GM21737 (cell line): ENCODE measurements at regions not wholly inside any gene's neighbourhood (a gene's known extent, or its start where the extent isn't known, plus 50 kb on each side); places are given as distances from the start of the nearest gene placed in this dataset.

Experiments used
- ATAC-seq: cut with Tn5 transposase; IDR thresholded peaks from one replicate; pipeline ENCODE4 v1.9.1; 2021; ENCODE audit warnings: mild to moderate bottlenecking, moderate library complexity; ENCODE audit not compliant: unreplicated experiment

DNA sequence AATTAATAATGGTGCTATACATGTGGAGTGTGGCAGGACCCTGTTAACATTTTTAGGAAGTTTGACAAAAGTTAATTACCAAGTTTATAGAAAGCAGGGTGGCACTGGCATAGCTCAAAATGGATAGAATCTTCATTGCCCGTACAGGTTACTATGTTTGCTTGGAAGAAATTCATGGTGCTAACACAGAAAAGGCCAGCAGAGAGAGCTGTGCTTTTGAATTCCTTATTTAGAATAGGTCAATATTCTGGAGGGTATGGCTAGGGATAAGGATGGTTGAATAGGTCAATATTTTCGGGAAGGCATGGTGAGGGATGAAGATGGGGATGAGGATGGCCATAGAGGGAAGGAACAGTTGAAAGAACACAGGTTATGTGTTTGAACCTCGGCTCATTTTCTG lies 345.1 kb downstream of the LMO4 start:
- ATAC-seq, result no peak

DNA sequence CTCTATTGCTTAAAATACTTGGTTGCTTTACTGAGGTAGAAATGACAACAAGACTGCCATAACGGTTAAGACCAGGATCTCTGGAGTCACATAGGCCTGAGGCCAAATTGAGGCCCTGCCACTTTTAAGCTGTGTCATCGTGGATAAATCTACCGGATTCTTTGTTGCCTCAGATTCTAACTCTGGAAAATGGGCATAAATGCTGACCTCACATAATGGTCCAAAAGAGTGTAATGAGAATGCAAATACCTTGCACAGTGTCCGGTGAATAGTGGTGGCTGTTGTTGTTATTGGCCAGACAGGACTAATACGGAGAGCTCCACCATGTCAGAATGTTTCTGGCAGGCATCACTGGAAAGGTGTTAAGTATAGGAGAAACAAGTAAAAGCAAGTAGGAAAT lies 346.1 kb downstream of the LMO4 start:
- ATAC-seq, result no peak

DNA sequence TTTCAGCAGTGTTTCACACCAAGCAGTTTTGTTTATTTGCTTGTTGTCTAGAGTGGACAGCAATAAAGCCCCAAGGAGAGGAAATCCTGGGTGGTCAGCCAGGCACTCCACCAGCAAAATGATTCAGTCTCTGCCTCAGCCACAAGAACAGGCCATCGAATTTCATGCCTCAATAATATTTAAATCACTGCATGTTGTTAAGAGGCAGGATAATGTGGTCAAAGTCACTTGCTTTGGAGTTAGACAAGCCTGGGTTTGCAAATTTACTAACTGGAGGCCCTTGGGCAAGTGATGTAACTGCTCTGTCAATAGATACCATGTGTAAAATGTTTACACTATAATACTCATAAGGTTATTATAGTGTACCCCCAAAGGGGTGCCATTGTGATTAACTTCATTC lies 349.6 kb downstream of the LMO4 start:
- no peak for ATAC-seq

DNA sequence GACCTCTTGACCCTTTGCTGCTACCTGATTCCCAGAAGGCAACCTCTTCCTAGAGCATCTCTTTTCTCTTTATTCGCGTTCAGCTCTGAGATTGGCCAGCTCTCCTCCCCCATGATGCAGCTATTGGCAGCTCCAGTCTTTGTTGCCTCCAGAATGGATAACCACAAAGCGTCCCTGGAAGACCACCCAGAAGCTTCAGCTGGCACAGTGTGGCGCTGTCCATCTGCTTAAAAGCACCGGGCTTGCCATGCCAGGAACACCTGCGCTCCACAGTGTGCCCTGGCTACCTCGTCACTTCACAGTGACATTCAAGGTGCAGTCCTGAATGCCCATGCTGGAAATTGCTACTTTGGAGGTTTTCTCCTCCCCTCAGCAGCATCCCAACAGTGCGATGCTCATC lies 353.9 kb downstream of the LMO4 start:
- no peak for ATAC-seq

GRCh38 chr1:87683196-87683956 lies 354.7 kb downstream of the LMO4 start:
- no peak for ATAC-seq

- ATAC-seq, result no peak
Measured at GRCh38 chr1:87684194-87684593, 355.5 kb downstream of the LMO4 start.

- no peak for ATAC-seq
Measured at GRCh38 chr1:87684713-87685205, 356.1 kb downstream of the LMO4 start.

- no peak for ATAC-seq
Measured at GRCh38 chr1:87685311-87686135, 356.8 kb downstream of the LMO4 start.

DNA sequence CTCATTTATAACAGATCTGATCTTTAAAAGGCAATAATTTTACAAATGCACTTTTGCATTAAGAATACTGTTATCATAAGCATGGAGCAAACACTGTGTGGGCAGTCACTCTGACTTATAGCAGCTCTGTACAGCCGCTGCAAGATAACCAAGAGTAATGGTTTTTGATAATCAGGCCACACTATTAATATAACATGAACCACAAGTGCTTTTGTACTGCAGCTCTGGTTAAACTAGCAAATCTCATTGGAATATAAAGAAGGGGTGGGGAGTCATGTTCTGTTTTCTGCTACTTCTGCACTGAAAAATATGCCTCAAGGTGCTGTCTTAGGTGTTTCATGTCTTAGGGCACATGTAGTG lies 357.4 kb downstream of the LMO4 start:
- no peak for ATAC-seq

- no peak for ATAC-seq
Measured at GRCh38 chr1:87686671-87687070, 358.0 kb downstream of the LMO4 start.

GRCh38 chr1:87688136-87688535 lies 359.5 kb downstream of the LMO4 start:
- ATAC-seq, result no peak

- no peak for ATAC-seq
Measured at GRCh38 chr1:87689487-87689886, 360.8 kb downstream of the LMO4 start.

- ATAC-seq, result no peak
Measured at GRCh38 chr1:87696483-87696882, 367.8 kb downstream of the LMO4 start.

DNA sequence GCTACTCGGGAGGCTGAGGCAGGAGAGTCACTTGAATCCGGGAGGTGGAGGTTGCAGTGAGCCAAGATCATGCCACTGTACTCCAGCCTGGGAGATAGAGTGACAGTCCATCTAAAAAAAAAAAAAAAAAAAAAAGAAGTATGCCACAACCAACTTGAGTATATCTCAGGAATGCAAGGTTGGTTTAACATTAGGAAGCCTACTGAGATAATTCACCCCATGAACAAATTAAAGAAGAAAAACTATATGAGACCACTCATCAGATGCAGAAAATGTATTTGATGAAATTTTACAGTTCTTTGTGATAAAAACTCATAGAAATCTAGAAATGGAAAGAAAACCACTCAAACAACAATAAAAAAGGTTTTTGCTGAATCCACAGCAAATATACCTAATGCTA lies 373.8 kb downstream of the LMO4 start:
- ATAC-seq, result no peak

GRCh38 chr1:87705233-87705632 lies 376.6 kb downstream of the LMO4 start:
- no peak for ATAC-seq

DNA sequence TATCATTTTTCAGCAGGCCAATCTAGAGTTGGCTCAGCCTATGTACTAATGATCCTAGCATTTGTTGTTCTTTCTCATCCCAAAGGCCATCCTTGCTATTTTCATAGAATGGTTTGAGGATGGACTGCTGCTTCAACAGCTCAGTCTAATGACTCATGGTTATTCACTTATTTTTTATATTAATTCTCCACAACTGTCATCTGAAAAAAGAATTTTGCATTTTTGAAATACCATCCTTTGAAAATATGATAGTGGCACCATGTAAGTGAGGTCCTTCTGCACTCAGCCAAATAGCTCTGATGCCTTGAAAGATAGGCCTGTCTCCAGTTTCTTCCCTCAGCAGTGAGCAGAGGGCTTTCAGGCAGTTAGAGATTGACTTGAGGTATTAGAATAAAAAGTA lies 377.5 kb downstream of the LMO4 start:
- ATAC-seq, result no peak

DNA sequence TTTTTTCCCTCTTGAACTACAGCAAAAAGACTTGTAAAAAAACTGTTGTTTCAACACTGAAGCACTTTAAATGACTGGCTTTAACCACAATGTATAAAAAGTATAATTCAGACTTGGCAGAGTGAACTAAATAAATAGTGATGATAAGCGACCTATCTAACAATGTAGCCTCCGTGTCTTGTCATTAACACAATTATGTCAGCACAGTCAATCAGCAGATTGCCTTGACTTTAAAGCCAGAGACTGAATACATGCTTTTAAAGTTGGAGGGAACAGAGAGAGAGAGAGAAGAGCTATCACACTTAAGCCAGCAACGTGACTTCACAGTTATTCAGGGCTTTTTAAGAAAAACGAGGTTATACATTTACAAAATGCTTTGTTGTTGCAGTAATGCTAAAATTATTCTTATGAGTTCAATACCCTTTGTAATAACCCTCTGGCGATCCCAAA lies 378.1 kb downstream of the LMO4 start:
- ATAC-seq, result no peak

- no peak for ATAC-seq
Measured at GRCh38 chr1:87707411-87707810, 378.7 kb downstream of the LMO4 start.

DNA sequence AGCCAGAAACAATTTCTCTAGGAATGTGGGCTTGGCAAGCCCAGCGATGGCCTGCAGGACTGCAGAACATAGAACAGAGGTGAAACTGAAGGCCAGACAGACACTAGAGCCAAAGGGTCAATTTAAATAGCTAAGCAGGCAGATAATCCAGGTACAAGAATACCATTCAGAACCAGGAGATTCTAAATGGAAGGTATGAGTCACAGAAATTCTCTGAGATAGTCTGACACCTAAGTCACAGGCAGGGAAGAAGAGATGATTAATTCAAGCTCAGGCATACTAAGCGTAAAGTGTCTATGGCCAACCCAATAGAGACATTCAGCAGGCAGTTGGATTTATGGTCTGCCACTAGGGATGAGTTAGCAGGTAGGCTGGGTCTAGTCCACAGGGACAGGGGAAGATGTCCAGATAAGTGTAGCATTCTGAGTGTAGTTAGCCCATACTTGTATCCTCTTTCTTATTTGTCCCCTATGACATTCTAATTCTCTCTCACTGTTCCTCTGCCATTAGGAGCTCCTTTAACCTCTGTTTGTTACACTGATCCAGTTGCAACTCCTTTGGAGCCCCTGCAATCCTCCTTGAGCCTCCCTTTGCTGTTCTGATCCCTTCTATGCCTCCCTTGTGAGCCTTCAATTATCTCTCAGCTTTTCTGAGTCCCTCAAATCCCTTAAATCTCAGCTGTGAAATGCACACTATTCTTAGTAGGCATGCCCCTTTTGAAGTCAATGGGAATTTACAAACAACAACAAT lies 383.8 kb downstream of the LMO4 start:
- no peak for ATAC-seq

DNA sequence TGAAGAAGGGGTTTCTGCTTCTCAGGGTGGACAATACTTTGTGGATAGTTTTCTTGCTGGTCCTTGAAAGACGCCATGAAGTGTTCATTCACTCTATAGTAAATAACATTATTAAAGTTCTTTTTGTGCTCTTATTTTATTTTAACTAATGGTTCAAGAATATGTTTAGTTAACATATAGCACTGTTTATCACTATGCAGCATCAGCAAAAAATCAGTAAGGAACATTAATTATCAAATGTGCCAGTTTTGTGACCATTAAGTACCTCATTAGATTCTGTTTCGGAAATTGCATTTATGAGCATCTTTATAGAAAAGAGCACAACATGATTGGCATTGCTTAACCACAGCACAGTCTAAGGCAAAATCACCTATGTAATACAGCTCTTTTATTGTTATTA lies 385.6 kb downstream of the LMO4 start:
- ATAC-seq, result no peak

DNA sequence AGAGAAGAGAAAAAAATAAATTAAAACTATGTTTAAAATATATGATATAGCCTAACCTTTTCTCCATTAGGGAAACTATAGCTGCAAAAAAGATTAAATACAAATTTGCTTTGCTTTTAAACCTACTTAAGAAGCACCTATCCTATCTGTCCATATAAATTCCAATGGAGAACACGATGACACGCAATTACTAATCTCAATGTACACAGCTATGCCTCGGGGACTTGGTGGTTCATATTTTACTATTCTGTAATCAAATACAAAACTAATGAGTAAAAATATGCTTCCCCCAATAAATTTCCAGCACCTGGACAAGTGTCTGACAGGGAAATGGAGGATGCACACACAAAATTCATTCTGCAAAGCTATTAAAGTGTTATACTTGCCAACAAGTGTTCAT lies 386.4 kb downstream of the LMO4 start:
- ATAC-seq, result no peak
